H1 (cell line): ENCODE measurements at regions not wholly inside any gene's neighbourhood (a gene's known extent, or its start where the extent isn't known, plus 50 kb on each side); places are given as distances from the start of the nearest gene placed in this dataset.

Source experiments
- TF ChIP-seq, protein P1 (sequence below): IDR thresholded peaks from 2 replicates; pipeline ENCODE4 v1.6.1; 2012; ENCODE audit warnings: inconsistent platforms

- TF ChIP-seq, protein P1, sequence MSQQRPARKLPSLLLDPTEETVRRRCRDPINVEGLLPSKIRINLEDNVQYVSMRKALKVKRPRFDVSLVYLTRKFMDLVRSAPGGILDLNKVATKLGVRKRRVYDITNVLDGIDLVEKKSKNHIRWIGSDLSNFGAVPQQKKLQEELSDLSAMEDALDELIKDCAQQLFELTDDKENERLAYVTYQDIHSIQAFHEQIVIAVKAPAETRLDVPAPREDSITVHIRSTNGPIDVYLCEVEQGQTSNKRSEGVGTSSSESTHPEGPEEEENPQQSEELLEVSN, result no peak
Measured at GRCh38 chr3:194996746-194997145, 274.2 kb downstream of the XXYLT1 start (continued).
